ENCODE measurements at regions not wholly inside any gene's neighbourhood (a gene's known extent, or its start where the extent isn't known, plus 50 kb on each side); places are given as distances from the start of the nearest gene placed in this dataset.

- TF ChIP-seq EZH2 (IDR thresholded peaks at IDR 0.05; ENCODE audit: borderline replicate concordance, low read length) (no peak), CTCF (IDR thresholded peaks at IDR 0.05; ENCODE audit: low read length) (0 out of 2 replicates have a peak, but pooled peaks have one; percentile 13)
- Histone ChIP-seq H2AFZ (ENCODE audit: low read length) (no peak overlapping the region), H3K36me3 (ENCODE audit: insufficient read depth, low read length) (no peaks in the 10 kb centered on the region), H3K9ac (ENCODE audit: low read length) (no peak overlapping the region), H3K9me2 (ENCODE audit: low read depth, low read length) (no peaks in the 10 kb centered on the region), H3K4me2 (ENCODE audit: low read length) (no peak overlapping the region), H3K9me3 (ENCODE audit: low read length) (no peaks in the 10 kb centered on the region), H4K20me1 (ENCODE audit: insufficient read depth, low read length) (no peaks in the 10 kb centered on the region), H3F3A (ENCODE audit: insufficient read depth, low read length) (no peaks in the 10 kb centered on the region), H3K79me2 (ENCODE audit: insufficient read depth, low read length) (no peaks in the 10 kb centered on the region), H3K4me3 (ENCODE audit: low read depth, low read length, poor library complexity, severe bottlenecking) (no peak overlapping the region), H3K27me3 (ENCODE audit: insufficient read depth, low read length) (no peaks in the 10 kb centered on the region; the same call in 1 of the 2 replicates), H3K27ac (ENCODE audit: low read depth, low read length, poor library complexity, severe bottlenecking) (no peak overlapping the region), H3K4me1 (ENCODE audit: insufficient read depth, low read length, severe bottlenecking) (no peaks in the 10 kb centered on the region)
These were observed 623.1 kb upstream of the MGMT start for GRCh38 chr10:128843972-128844371.

- H3K4me2 ChIP-seq (ENCODE audit: low read length) = no peak overlapping the region
- no peak overlapping the region for H2AFZ ChIP-seq (ENCODE audit: low read length)
- no peaks in the 10 kb centered on the region for H4K20me1 ChIP-seq (ENCODE audit: insufficient read depth, low read length)
- H3K36me3 ChIP-seq (ENCODE audit: insufficient read depth, low read length) = no peaks in the 10 kb centered on the region
- H3K27ac ChIP-seq (ENCODE audit: low read depth, low read length, poor library complexity, severe bottlenecking) = no peak overlapping the region
- no peaks in the 10 kb centered on the region for H3K79me2 ChIP-seq (ENCODE audit: insufficient read depth, low read length)
- no peak overlapping the region for H3K9ac ChIP-seq (ENCODE audit: low read length)
- H3K4me3 ChIP-seq (ENCODE audit: low read depth, low read length, poor library complexity, severe bottlenecking) = no peak overlapping the region
- TF ChIP-seq EZH2 (IDR thresholded peaks at IDR 0.05; ENCODE audit: borderline replicate concordance, low read length) (no peak), CTCF (IDR thresholded peaks at IDR 0.05; ENCODE audit: low read length) (no peak)
- no peaks in the 10 kb centered on the region for H3F3A ChIP-seq (ENCODE audit: insufficient read depth, low read length)
- no peaks in the 10 kb centered on the region for H3K4me1 ChIP-seq (ENCODE audit: insufficient read depth, low read length, severe bottlenecking)
- H3K27me3 ChIP-seq (ENCODE audit: insufficient read depth, low read length) = no peaks in the 10 kb centered on the region; the same call in 1 of the 2 replicates
- H3K9me2 ChIP-seq (ENCODE audit: low read depth, low read length) = no peaks in the 10 kb centered on the region
- H3K9me3 ChIP-seq (ENCODE audit: low read length) = no peaks in the 10 kb centered on the region
These were observed 620.1 kb upstream of the MGMT start for GRCh38 chr10:128846927-128847326.

- Histone ChIP-seq H3K9me2 (ENCODE audit: low read depth, low read length) (no peaks in the 10 kb centered on the region), H3K9ac (ENCODE audit: low read length) (no peak overlapping the region), H3K4me2 (ENCODE audit: low read length) (no peak overlapping the region), H3K9me3 (ENCODE audit: low read length) (no peaks in the 10 kb centered on the region), H3K36me3 (ENCODE audit: insufficient read depth, low read length) (no peaks in the 10 kb centered on the region), H4K20me1 (ENCODE audit: insufficient read depth, low read length) (no peaks in the 10 kb centered on the region), H3K27me3 (ENCODE audit: insufficient read depth, low read length) (no peaks in the 10 kb centered on the region; the same call in 1 of the 2 replicates), H3K79me2 (ENCODE audit: insufficient read depth, low read length) (no peaks in the 10 kb centered on the region), H3K4me1 (ENCODE audit: insufficient read depth, low read length, severe bottlenecking) (no peaks in the 10 kb centered on the region), H3F3A (ENCODE audit: insufficient read depth, low read length) (no peaks in the 10 kb centered on the region), H3K4me3 (ENCODE audit: low read depth, low read length, poor library complexity, severe bottlenecking) (no peak overlapping the region), H3K27ac (ENCODE audit: low read depth, low read length, poor library complexity, severe bottlenecking) (no peak overlapping the region), H2AFZ (ENCODE audit: low read length) (no peak overlapping the region)
- TF ChIP-seq CTCF (IDR thresholded peaks at IDR 0.05; ENCODE audit: low read length) = no peak
- no peak for TF ChIP-seq EZH2 (IDR thresholded peaks at IDR 0.05; ENCODE audit: borderline replicate concordance, low read length)
These were observed 618.2 kb upstream of the MGMT start for GRCh38 chr10:128848810-128849209.
